ENCODE measurements at regions not wholly inside any gene's neighbourhood (a gene's known extent, or its start where the extent isn't known, plus 50 kb on each side); places are given as distances from the start of the nearest gene placed in this dataset.

DNA sequence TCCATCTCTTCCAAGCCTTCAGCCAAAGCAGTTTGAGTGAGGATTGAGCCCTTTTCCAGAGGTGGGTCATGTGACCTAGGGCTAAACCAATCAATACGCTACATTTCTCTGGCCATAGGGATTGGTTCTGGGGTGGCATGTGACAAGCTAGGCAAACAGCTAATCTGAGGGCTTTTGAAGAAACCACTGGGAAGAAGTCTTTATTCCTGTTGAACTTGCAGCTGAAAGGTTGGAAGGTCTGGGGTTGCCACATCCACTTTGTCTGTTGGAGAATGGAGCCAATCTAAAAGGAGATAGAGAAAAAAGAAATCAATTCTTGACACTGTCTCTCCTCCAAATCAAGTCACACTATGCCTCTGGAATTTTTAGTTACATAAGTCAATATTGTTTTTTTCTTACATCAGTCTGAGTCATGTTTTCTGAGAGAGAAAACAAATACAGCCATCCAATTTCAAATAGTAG lies 637.8 kb upstream of the WWC1 start:
- H3K4me3 ChIP-seq (ENCODE audit: low read length) = no peak overlapping the region
- no peak overlapping the region for H3K9ac ChIP-seq (ENCODE audit: low read length)
- H3K4me1 ChIP-seq (ENCODE audit: control insufficient read depth, insufficient read depth, low read length) = no peaks in the 10 kb centered on the region
- no peaks in the 10 kb centered on the region for H3K9me3 ChIP-seq (ENCODE audit: control insufficient read depth, low read length)
- H3K36me3 ChIP-seq (ENCODE audit: control insufficient read depth, insufficient read depth, low read length) = no peaks in the 10 kb centered on the region
- no peaks in the 10 kb centered on the region for H3K27me3 ChIP-seq (ENCODE audit: control insufficient read depth, insufficient read depth, low read length)

DNA sequence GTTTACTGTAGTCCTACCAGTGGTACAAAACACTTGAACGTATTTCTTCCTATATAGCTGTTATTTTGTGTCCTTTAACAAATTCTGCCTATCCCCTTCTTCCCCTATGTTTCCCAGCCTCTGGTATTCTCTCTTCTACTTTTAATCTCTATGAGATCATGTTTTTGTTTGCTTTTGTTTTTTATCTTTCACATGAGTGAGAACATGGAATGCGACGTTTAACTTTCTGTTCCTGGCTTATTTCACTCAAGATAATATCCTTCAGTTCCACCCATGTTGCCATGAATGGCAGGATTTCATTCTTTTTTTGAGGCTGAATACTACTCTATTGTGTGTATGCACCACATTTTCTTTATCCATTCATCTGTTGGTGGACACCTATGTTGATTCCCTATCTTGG lies 634.4 kb upstream of the WWC1 start:
- no peaks in the 10 kb centered on the region for H3K4me1 ChIP-seq (ENCODE audit: control insufficient read depth, insufficient read depth, low read length)
- no peaks in the 10 kb centered on the region for H3K36me3 ChIP-seq (ENCODE audit: control insufficient read depth, insufficient read depth, low read length)
- no peak overlapping the region for H3K4me3 ChIP-seq (ENCODE audit: low read length)
- no peaks in the 10 kb centered on the region for H3K9me3 ChIP-seq (ENCODE audit: control insufficient read depth, low read length)
- H3K27me3 ChIP-seq (ENCODE audit: control insufficient read depth, insufficient read depth, low read length) = no peaks in the 10 kb centered on the region
- H3K9ac ChIP-seq (ENCODE audit: low read length) = no peak overlapping the region

DNA sequence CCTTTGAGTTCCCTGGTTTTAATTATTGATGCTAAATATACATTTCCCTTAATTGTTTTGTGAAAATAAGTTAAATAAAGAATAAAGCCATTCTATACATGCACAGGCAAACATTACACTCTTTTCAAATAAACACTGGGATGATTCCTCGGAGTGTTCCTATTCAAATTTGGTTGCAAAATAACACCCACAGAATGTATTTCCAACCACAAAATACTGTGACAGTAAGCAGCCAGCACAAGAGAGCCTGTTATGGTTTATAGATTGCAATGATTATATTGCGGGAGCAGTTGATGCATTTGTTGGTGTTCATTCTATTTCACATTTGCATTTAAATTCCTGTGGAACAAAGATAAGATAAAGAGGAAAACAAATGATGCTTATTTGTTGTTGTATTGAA lies 632.6 kb upstream of the WWC1 start:
- no peaks in the 10 kb centered on the region for H3K9me3 ChIP-seq (ENCODE audit: control insufficient read depth, low read length)
- H3K4me3 ChIP-seq (ENCODE audit: low read length) = no peak overlapping the region
- H3K4me1 ChIP-seq (ENCODE audit: control insufficient read depth, insufficient read depth, low read length) = no peaks in the 10 kb centered on the region
- H3K36me3 ChIP-seq (ENCODE audit: control insufficient read depth, insufficient read depth, low read length) = no peaks in the 10 kb centered on the region
- no peak overlapping the region for H3K9ac ChIP-seq (ENCODE audit: low read length)
- no peaks in the 10 kb centered on the region for H3K27me3 ChIP-seq (ENCODE audit: control insufficient read depth, insufficient read depth, low read length)

DNA sequence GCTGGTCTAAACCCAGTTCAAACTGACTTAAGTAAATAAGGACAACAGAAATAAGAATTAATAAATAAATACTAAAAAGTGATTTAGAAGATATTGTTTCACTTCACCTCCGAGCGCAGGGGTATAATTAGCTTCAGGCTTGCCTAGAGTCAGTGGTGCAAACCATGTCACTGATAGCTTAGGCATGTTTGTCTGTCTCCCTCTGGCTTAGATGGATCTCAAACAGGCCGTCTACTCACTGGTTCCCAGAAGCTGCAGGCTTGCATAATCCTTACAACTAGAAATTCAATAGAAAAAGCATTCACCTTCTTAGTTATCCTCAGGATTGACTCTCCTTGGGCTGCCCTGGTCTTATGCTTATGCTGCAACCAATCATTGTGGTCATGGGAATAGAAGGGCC lies 629.8 kb upstream of the WWC1 start:
- no peaks in the 10 kb centered on the region for H3K4me1 ChIP-seq (ENCODE audit: control insufficient read depth, insufficient read depth, low read length)
- H3K36me3 ChIP-seq (ENCODE audit: control insufficient read depth, insufficient read depth, low read length) = no peaks in the 10 kb centered on the region
- H3K9me3 ChIP-seq (ENCODE audit: control insufficient read depth, low read length) = no peaks in the 10 kb centered on the region
- no peak overlapping the region for H3K9ac ChIP-seq (ENCODE audit: low read length)
- no peaks in the 10 kb centered on the region for H3K27me3 ChIP-seq (ENCODE audit: control insufficient read depth, insufficient read depth, low read length)
- no peak overlapping the region for H3K4me3 ChIP-seq (ENCODE audit: low read length)

DNA sequence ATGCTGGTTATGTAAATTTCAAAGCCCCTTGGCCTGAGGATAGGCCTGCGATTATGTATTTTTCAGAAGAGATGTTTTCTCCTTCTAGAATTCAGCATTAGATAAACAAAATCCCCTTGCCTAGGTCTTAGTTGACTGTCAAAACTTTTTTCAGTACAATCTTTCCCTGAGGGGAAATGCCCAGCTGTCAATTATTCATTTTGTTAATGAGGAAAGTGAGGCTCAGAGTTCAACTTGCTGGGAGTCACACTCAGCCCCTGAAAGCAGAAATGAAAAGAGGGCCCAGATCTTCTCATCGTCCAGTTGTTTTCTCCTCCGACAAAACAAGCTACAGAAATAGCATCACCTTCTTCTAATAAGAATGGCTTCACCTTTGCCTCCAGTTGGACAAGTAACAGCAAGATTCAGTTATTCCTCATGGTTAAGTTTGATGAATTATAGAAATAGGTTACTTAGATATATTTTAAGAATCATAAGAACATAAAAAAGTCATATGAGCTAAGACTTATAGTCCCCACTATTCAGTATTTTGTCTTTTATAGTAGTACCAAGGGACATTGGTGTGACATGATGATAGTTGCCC lies 627.1 kb upstream of the WWC1 start:
- Histone ChIP-seq H3K27me3 (ENCODE audit: control insufficient read depth, insufficient read depth, low read length) (no peaks in the 10 kb centered on the region), H3K4me1 (ENCODE audit: control insufficient read depth, insufficient read depth, low read length) (no peaks in the 10 kb centered on the region), H3K4me3 (ENCODE audit: low read length) (no peak overlapping the region), H3K36me3 (ENCODE audit: control insufficient read depth, insufficient read depth, low read length) (no peaks in the 10 kb centered on the region), H3K9ac (ENCODE audit: low read length) (no peak overlapping the region), H3K9me3 (ENCODE audit: control insufficient read depth, low read length) (no peaks in the 10 kb centered on the region)

DNA sequence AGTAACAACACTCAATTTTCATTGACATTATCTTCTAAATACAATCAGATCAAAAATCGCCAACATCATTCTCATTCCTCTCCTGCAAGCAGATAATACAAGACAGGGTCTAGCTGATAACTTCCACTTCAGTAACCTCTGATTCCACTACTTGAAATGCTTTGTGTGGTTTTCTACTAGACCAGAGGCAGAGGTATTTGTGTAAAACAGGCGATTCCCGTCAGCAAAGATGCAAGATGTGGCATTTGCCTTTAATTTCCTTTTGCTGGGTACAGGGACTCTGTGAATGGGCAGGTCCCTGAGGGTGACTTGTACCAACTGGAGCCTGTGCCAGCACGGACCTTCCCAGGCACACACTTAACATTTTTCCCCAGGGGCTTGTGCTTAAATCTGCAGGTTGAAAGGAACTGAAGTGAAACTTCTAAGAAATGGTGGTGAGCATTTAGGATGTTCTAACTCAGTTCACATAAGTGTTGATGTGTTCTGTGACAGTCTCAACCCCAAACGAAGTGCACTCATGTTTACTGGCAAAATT lies 625.5 kb upstream of the WWC1 start:
- Histone ChIP-seq H3K4me1 (ENCODE audit: control insufficient read depth, insufficient read depth, low read length) (no peaks in the 10 kb centered on the region), H3K4me3 (ENCODE audit: low read length) (no peak overlapping the region), H3K9me3 (ENCODE audit: control insufficient read depth, low read length) (no peaks in the 10 kb centered on the region), H3K36me3 (ENCODE audit: control insufficient read depth, insufficient read depth, low read length) (no peaks in the 10 kb centered on the region), H3K9ac (ENCODE audit: low read length) (no peak overlapping the region), H3K27me3 (ENCODE audit: control insufficient read depth, insufficient read depth, low read length) (no peaks in the 10 kb centered on the region)

DNA sequence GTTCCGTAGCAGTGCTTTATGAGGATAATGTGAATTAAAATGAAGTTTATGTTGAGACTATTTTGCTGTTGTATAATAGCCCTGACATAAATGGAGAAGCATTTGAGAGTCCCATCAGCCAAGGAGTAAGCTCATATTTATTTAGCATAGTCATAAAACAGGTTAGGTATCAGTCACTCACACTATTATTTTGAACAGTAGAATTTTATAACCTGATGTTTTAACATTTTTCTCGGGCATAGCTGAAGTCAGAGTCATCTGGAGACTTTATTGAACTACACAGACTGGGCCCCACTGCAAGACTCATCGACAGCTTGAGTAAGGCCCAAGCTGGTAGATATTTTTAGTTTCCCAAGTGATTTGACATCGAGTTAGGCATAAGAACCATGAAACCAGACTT lies 620.3 kb upstream of the WWC1 start:
- Histone ChIP-seq H3K9ac (ENCODE audit: low read length) (no peak overlapping the region), H3K27me3 (ENCODE audit: control insufficient read depth, insufficient read depth, low read length) (no peaks in the 10 kb centered on the region), H3K4me3 (ENCODE audit: low read length) (no peak overlapping the region), H3K9me3 (ENCODE audit: control insufficient read depth, low read length) (no peaks in the 10 kb centered on the region), H3K36me3 (ENCODE audit: control insufficient read depth, insufficient read depth, low read length) (no peaks in the 10 kb centered on the region), H3K4me1 (ENCODE audit: control insufficient read depth, insufficient read depth, low read length) (no peaks in the 10 kb centered on the region)

DNA sequence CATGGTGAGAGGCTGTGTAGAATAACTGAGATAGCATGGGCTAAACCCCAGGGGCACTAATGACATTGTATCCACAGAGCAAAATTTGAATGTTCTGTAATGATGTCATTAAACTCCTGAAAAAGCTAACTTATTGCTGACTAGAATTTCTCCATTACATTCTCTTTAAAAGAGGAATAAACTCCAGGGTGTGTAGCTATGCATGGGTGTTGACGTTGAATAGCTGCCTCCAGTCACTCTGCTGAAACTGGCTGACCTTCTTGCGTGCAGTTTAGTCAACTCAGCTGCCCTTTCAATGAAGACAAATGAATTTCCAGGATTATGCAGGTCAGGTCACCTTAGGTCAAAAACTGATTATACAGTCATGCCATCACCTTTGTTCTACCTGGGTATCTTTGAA lies 617.5 kb upstream of the WWC1 start:
- H3K9ac ChIP-seq (ENCODE audit: low read length) = no peak overlapping the region
- no peaks in the 10 kb centered on the region for H3K4me1 ChIP-seq (ENCODE audit: control insufficient read depth, insufficient read depth, low read length)

DNA sequence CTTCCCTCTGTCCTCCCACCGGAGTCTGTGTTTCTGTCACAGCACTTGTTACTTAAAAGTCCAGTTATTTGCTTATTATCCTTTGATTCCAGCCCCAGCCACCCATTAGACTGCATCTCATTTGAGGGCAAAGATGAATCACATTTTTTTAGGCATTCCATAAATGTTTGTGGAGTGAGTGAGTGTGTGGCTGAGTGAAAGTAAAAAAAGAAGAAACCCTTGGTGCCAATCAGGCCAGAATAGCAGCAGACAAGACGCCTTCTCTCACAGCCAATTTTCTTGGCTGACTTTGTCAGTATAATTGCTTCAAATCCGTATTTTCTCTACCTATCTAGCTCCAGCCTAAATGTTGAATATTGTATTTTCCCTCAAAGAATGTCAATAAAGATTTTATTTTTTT lies 613.0 kb upstream of the WWC1 start:
- Histone ChIP-seq H3K36me3 (ENCODE audit: control insufficient read depth, insufficient read depth, low read length) (no peaks in the 10 kb centered on the region), H3K4me3 (ENCODE audit: low read length) (no peak overlapping the region), H3K4me1 (ENCODE audit: control insufficient read depth, insufficient read depth, low read length) (no peaks in the 10 kb centered on the region), H3K9me3 (ENCODE audit: control insufficient read depth, low read length) (no peaks in the 10 kb centered on the region), H3K27me3 (ENCODE audit: control insufficient read depth, insufficient read depth, low read length) (no peaks in the 10 kb centered on the region), H3K9ac (ENCODE audit: low read length) (no peak overlapping the region)

More for the DNA sequence above, 617.5 kb upstream of the WWC1 start:
- H3K36me3 ChIP-seq (ENCODE audit: control insufficient read depth, insufficient read depth, low read length) = no peaks in the 10 kb centered on the region
- H3K27me3 ChIP-seq (ENCODE audit: control insufficient read depth, insufficient read depth, low read length) = no peaks in the 10 kb centered on the region
- no peaks in the 10 kb centered on the region for H3K9me3 ChIP-seq (ENCODE audit: control insufficient read depth, low read length)
- H3K4me3 ChIP-seq (ENCODE audit: low read length) = no peak overlapping the region

DNA sequence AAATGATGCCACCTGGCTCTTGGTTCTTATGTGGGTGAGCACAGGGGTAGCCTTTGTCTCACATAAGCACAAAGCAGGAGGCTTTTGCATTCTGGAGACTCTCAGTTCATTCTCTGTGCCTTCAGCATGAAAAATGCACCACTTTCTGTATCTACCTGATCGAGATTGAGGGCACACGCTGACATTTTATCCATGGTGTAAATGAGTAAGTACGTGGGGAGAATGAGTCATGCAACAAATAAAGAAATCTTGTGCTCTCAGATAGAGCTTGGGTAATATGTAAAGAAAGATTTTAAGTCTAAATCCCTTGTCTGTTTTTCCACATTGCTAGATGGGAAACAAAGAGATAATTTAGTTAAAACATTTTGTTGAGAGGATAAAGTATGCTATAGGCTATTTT lies 607.2 kb upstream of the WWC1 start:
- Histone ChIP-seq H3K36me3 (ENCODE audit: control insufficient read depth, insufficient read depth, low read length) (no peaks in the 10 kb centered on the region), H3K4me3 (ENCODE audit: low read length) (no peak overlapping the region)

DNA sequence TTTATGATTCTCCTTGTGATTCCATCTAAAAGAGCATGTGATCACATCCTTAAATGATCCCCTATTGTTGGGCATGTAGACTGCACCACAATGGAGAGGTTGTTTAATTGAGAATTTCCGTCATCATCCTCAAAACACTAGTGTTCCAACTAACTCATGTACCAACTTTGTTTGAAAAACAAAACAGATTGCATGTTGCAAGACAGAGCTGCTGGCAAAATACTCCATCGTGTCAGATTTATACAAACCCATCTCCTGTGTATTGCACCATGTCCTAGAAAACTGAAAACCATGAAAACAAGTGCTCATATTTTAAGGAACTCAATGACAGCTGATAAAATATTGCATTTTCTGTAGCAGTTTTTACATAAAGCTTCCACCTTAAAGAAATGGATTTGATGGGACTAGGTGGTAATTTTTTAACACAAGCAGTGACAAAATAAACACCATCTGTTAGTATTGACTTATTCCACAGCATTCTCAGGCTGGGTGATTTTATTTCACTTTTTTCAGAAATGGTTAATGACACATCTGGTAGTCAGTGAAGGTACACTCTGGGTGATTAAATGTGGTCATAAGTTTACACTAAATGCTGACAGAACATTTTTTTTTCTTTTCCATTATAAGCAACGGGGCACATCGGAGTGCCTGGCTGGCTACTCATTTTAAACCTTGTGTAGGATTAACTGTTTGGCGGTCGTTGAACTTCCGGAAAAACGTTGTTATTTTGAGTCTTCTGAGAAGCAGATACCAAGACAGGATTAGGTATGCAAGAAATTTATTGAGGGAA lies 602.9 kb upstream of the WWC1 start:
- Histone ChIP-seq H3K4me1 (ENCODE audit: control insufficient read depth, insufficient read depth, low read length) (no peaks in the 10 kb centered on the region), H3K9me3 (ENCODE audit: control insufficient read depth, low read length) (no peaks in the 10 kb centered on the region), H3K36me3 (ENCODE audit: control insufficient read depth, insufficient read depth, low read length) (no peaks in the 10 kb centered on the region), H3K9ac (ENCODE audit: low read length) (no peak overlapping the region), H3K27me3 (ENCODE audit: control insufficient read depth, insufficient read depth, low read length) (no peaks in the 10 kb centered on the region), H3K4me3 (ENCODE audit: low read length) (no peak overlapping the region)

More for the DNA sequence above, 607.2 kb upstream of the WWC1 start:
- Histone ChIP-seq H3K27me3 (ENCODE audit: control insufficient read depth, insufficient read depth, low read length) (no peaks in the 10 kb centered on the region), H3K4me1 (ENCODE audit: control insufficient read depth, insufficient read depth, low read length) (no peaks in the 10 kb centered on the region), H3K9me3 (ENCODE audit: control insufficient read depth, low read length) (no peaks in the 10 kb centered on the region), H3K9ac (ENCODE audit: low read length) (no peak overlapping the region)

DNA sequence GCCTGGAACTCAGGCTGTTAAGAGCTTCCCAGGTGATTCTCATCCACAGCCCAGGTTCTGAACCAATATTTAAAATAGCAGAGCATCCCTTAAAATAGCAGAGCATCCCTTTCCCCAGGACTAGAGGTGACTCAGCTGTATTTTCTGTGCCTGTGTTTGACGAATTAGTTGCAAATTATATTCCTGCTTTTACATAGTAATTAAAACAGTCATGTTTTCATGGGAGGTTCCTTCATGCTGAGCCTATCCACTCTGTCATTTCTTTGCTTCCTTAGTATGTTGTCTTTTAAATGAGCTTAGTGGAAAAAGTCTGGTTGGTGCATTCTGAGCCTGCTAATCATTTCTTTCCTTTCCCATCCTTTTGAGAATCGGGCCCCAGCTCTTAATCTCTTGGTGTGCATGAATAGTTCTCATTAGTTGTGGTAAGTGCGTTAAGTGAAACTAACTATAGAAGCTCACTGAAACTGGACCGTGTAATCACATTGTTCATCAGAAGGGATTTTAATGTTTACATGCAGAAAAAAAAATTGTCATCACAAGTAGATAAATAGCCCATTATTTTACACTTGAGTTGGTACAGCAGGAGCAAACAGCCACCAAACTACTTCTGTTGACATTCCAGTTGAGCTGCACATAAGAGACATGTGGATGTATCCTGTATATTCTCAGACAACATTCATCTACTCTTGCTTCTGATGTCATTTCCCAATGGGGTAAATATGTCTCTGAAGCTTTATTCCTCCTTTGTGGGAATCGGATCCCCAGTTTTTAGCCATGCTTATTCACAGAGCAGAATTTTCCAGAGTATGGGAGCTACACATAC lies 596.9 kb upstream of the WWC1 start:
- Histone ChIP-seq H3K9ac (ENCODE audit: low read length) (no peak overlapping the region), H3K27me3 (ENCODE audit: control insufficient read depth, insufficient read depth, low read length) (no peaks in the 10 kb centered on the region), H3K9me3 (ENCODE audit: control insufficient read depth, low read length) (no peaks in the 10 kb centered on the region), H3K4me1 (ENCODE audit: control insufficient read depth, insufficient read depth, low read length) (no peaks in the 10 kb centered on the region), H3K4me3 (ENCODE audit: low read length) (no peak overlapping the region), H3K36me3 (ENCODE audit: control insufficient read depth, insufficient read depth, low read length) (no peaks in the 10 kb centered on the region)

Measured in mucosa of stomach (tissue), 1 donor.